Smooth muscle cell (in vitro differentiated cells): ENCODE measurements at regions not wholly inside any gene's neighbourhood (a gene's known extent, or its start where the extent isn't known, plus 50 kb on each side); places are given as distances from the start of the nearest gene placed in this dataset.

Experiments used
- DNase-seq: peaks from one replicate; lab custom pipeline; 2025; ENCODE audit not compliant: unreplicated experiment; lab: John Stamatoyannopoulos, UW
- H2AFZ ChIP-seq: fragments of 200-600 bp; sonication (generic); 2 replicates; pipeline ENCODE4 v1.6.0; 2016; ENCODE audit warnings: antibody characterized with exemption, low read depth, mild to moderate bottlenecking
- H3F3A ChIP-seq: fragments of 200-600 bp; sonication (generic); 2 replicates; pipeline ENCODE4 v1.6.0; 2017; ENCODE audit warnings: antibody characterized with exemption, low read depth
- H3K27ac ChIP-seq: fragments of 200-600 bp; sonication (generic); 2 replicates; pipeline ENCODE4 v1.5.1; 2016; ENCODE audit warnings: low read depth, mild to moderate bottlenecking
- H3K27me3 ChIP-seq: fragments of 200-600 bp; sonication (generic); 2 replicates; pipeline ENCODE4 v1.6.1; 2016; ENCODE audit warnings: low read depth, mild to moderate bottlenecking
- H3K36me3 ChIP-seq: fragments of 200-600 bp; sonication (generic); 2 replicates; pipeline ENCODE4 v1.5.1; 2016; ENCODE audit warnings: low read depth
- H3K4me1 ChIP-seq: fragments of 200-600 bp; sonication (generic); 2 replicates; pipeline ENCODE4 v1.5.1; 2016; ENCODE audit warnings: low read depth
- H3K4me2 ChIP-seq: fragments of 200-600 bp; sonication (generic); 2 replicates; pipeline ENCODE4 v1.6.0; 2016; ENCODE audit warnings: mild to moderate bottlenecking
- H3K4me3 ChIP-seq: fragments of 200-600 bp; sonication (generic); 2 replicates; pipeline ENCODE4 v1.5.1; 2016; ENCODE audit warnings: mild to moderate bottlenecking
- H3K79me2 ChIP-seq: fragments of 200-600 bp; sonication (generic); 2 replicates; pipeline ENCODE4 v1.6.0; 2016; ENCODE audit warnings: low read depth, mild to moderate bottlenecking
- H3K9ac ChIP-seq: fragments of 200-600 bp; sonication (generic); 2 replicates; pipeline ENCODE4 v1.6.0; 2016; ENCODE audit warnings: low read depth
- H3K9me3 ChIP-seq: fragments of 200-600 bp; sonication (generic); replicated peaks from 2 replicates; pipeline ENCODE4 v1.5.1; 2016; ENCODE audit warnings: low read depth
- H4K20me1 ChIP-seq: fragments of 200-600 bp; sonication (generic); 2 replicates; pipeline ENCODE4 v1.6.0; 2016; ENCODE audit warnings: low read depth
- CTCF ChIP-seq: fragments of 200-600 bp; sonication (generic); IDR thresholded peaks from 2 replicates; pipeline ENCODE4 v1.5.1; 2017; ENCODE audit warnings: borderline replicate concordance, mild to moderate bottlenecking, antibody characterized with exemption; ENCODE audit not compliant: insufficient read depth, poor library complexity, severe bottlenecking
- WGBS: methylation state at CpG from one replicate; pipeline ENCODE4 v1.1.7; 2016; ENCODE audit warnings: low lambda C conversion rate; 5-methylcytosine and 5-hydroxymethylcytosine counted together

GRCh38 chr2:83067947-83068346, 1391.1 kb downstream of the SUCLG1 start:
- DNase-seq, result no peak
- no peak overlapping the region for H2AFZ ChIP-seq
- WGBS, result 65% methylated on average over 1 of the region's 1 CpG
- no peak for TF ChIP-seq CTCF
- H3K36me3 ChIP-seq, result no peaks in the 10 kb centered on the region
- H4K20me1 ChIP-seq, result no peaks in the 10 kb centered on the region
- H3K4me3 ChIP-seq, result no peak overlapping the region
- no peaks in the 10 kb centered on the region for H3K4me1 ChIP-seq
- H3K9ac ChIP-seq, result no peak overlapping the region
- H3K4me2 ChIP-seq, result no peak overlapping the region
- no peaks in the 10 kb centered on the region for H3F3A ChIP-seq
- H3K9me3 ChIP-seq, result no peaks in the 10 kb centered on the region
- no peaks in the 10 kb centered on the region for H3K79me2 ChIP-seq
- H3K27ac ChIP-seq, result no peak overlapping the region
- H3K27me3 ChIP-seq, result no peaks in the 10 kb centered on the region

GRCh38 chr2:83063933-83064332, 1395.1 kb downstream of the SUCLG1 start:
- no peak for TF ChIP-seq CTCF
- Histone ChIP-seq H3K27ac (no peak overlapping the region), H3K4me1 (no peaks in the 10 kb centered on the region), H3K79me2 (no peaks in the 10 kb centered on the region), H3K4me2 (no peak overlapping the region), H4K20me1 (no peaks in the 10 kb centered on the region), H3K9me3 (peaks cover under 1% of the 10 kb centered on the region), H2AFZ (no peak overlapping the region), H3K9ac (no peak overlapping the region), H3K36me3 (no peaks in the 10 kb centered on the region), H3K4me3 (no peak overlapping the region), H3F3A (no peaks in the 10 kb centered on the region), H3K27me3 (no peaks in the 10 kb centered on the region)
- DNase-seq, result no peak
- WGBS, result 94% methylated on average over 1 of the region's 1 CpG

GRCh38 chr2:83063511-83063910, 1395.6 kb downstream of the SUCLG1 start:
- Histone ChIP-seq H3K36me3 (no peaks in the 10 kb centered on the region), H3K27me3 (no peaks in the 10 kb centered on the region), H3K9ac (no peak overlapping the region), H3K9me3 (peaks cover 4% of the 10 kb centered on the region), H3K4me2 (no peak overlapping the region), H4K20me1 (no peaks in the 10 kb centered on the region), H3K27ac (no peak overlapping the region), H3F3A (no peaks in the 10 kb centered on the region), H3K4me1 (no peaks in the 10 kb centered on the region), H3K4me3 (no peak overlapping the region), H2AFZ (peak overlapping the region; percentile 27), H3K79me2 (no peaks in the 10 kb centered on the region)
- WGBS, result 59% methylated on average over 5 of the region's 5 CpGs
- no peak for TF ChIP-seq CTCF
- no peak for DNase-seq

- Histone ChIP-seq H3K4me2 (no peak overlapping the region), H2AFZ (no peak overlapping the region), H3K9me3 (peaks cover 11% of the 10 kb centered on the region), H3K27me3 (no peaks in the 10 kb centered on the region), H3K9ac (no peak overlapping the region), H3K4me3 (no peak overlapping the region), H4K20me1 (no peaks in the 10 kb centered on the region), H3K4me1 (peaks cover 6% of the 10 kb centered on the region), H3K79me2 (no peaks in the 10 kb centered on the region), H3F3A (no peaks in the 10 kb centered on the region), H3K36me3 (no peaks in the 10 kb centered on the region), H3K27ac (no peak overlapping the region)
- 91% methylated on average over 2 of the region's 2 CpGs for WGBS
- no peak for TF ChIP-seq CTCF
- DNase-seq, result no peak
Observed at GRCh38 chr2:83058683-83059082, 1400.4 kb downstream of the SUCLG1 start.
